ENCODE measurements at regions not wholly inside any gene's neighbourhood (a gene's known extent, or its start where the extent isn't known, plus 50 kb on each side); places are given as distances from the start of the nearest gene placed in this dataset.

GRCh38 chr17:72534776-72535175 lies 414.0 kb downstream of the SOX9 start:
- TF ChIP-seq POLR2AphosphoS5 (IDR thresholded peaks at IDR 0.05; ENCODE audit: low read depth, low read length) (no peak), TAF1 (IDR thresholded peaks at IDR 0.05; ENCODE audit: borderline replicate concordance, insufficient read depth, low read length) (no peak)

All from PFSK-1 (cell line).